DMS 273 treated with DMSO at 0.1 percent for 48 hours (cell line): ENCODE measurements at regions not wholly inside any gene's neighbourhood (a gene's known extent, or its start where the extent isn't known, plus 50 kb on each side); places are given as distances from the start of the nearest gene placed in this dataset.

Source experiments
- DNase-seq: peaks from one replicate; lab custom pipeline; 2025; lab: John Stamatoyannopoulos, UW

DNA sequence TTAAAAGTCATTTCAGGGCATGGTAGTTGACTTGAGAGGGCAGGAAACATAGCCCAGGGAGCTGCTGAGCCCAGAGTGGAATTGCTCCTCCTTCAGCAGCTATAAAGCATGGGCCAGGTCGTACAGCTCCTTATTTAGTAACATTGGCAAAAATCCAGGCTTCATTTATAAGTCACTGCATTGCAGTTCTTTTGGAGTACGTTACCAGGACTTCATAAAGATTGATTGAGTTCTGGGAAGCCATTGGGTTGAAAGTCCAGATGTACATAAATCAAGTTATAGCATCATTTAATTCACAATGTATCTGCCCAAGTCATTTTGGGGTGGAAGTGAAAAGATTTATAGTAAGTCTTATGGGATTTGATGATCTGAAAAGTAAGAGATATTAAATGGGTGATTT lies 53.0 kb upstream of the ANKEF1 start:
- DNase-seq, result peak; percentile 14

DNA sequence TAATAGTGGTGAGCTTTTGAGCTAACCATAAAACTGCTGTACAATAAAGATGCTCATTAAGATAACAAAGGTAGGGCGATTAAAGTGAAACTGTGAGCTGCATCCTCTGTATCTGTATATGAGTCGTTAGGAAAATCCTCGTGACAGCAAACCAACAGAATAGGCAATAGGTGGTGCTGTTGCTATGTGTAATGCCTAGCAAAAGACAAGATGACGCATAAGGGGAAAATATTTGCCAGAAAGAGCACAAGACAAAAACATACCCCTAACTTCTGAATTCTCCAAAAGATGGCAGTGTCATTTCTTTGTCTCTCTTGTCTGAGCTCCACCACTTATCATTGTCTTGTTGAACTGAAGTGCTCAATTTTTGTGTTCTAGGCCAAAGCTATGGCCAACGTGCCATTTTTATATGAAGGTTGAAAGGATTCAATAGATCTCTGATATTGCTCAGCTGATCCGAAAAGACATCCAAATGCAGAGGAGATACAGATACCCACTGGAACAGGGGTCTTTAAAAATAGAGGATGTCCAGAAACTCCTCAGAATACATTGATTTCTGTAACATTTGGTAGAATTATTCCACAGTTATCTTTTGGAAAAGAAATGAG lies 56.3 kb upstream of the ANKEF1 start:
- peak; percentile 71 for DNase-seq

DNA sequence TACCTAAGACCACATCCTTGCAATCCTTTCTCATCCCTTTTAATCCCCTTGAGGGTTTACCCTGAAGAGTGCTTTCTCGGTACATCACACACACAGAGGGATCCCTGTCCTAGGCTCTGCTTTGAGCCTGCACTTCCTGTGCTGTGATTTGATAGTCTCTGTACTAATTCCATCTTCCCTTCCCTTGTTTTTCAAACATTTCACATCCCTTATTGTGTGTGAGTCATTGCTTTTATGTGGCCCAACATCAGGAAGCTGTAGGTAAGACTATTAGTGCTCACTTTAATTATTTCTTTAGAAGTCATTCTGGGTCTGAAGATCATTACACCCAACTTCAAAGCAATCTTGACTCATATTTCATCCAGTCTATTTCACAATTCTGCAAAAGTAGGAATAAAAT lies 57.2 kb upstream of the ANKEF1 start:
- no peak for DNase-seq

DNA sequence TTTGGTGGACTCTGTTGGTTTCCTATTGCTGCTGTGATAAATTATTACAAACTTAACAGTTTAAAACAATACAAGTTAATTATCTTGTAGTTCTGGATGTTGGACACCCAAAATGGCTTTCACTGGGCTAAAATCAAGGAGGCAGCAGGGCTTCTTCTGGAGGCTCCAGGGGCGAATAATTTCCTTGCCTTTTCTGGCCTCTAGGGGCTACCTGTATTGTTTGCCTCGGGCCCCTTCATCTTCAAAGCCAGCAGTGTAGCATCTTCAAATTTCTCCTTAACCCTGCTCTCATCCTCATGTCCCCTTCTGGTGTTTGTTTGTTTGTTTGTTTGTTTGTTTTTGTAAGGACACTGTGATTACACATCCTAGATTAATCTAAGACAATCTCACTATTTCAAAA lies 60.5 kb upstream of the ANKEF1 start:
- no peak for DNase-seq

DNA sequence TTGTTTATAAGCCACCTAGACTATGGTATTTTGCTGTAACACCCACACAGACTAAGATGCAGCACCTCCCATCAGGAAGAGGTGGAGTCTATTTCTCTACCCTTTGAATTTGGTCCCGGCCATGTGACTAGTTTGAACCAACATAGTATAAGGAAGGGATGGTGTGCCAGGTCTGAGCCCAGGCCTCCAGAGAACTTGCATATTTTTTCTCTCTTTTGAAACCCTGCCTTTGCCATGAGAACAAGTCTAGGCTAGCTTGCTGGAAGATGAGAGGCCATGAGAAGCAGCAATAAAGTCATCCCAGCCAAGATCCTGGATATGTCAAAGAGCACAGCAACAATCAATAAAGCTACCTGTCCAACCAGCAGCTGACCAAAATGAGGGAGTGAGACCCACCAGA lies 63.0 kb upstream of the ANKEF1 start:
- DNase-seq, result no peak

DNA sequence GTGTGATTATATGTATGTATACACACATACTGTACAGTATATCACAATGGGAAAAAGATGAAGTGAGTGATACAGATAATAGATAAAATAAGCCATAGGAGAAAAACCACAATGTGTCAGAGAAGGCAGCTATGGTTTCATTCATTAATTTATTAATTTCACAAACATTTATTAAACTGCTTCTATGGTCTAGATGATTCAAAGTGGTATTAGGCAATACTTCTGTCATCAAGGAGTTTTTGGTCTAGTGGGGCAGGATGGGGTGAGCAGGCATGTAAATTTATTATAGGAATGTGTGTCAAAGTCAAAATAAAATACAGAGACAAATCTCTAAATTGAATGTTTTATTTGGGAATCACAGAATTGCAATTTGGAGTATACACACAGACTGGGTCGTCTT lies 65.2 kb upstream of the ANKEF1 start:
- no peak for DNase-seq

DNA sequence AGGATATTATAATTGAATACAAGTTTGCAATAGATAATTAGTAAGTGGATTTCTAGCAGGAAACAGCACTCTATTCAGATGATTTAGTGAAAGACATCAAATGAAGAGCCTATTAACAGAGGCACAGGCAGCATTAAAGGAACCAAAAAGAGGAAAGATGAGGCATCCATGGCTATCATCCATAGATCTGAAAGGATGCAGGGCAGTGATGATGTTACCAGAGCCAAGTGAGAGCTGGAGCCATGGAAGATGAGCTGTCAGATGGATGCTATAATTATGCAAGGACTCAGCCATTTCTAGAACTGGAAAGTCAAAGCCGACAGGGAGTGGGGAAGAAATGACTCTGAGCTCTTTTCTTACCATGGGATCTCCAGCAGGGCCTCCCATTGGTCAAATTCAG lies 66.8 kb upstream of the ANKEF1 start:
- no peak for DNase-seq

- DNase-seq, result no peak
Measured at GRCh38 chr20:9966966-9967365, 67.8 kb upstream of the ANKEF1 start.

GRCh38 chr20:9963029-9963428 lies 71.8 kb upstream of the ANKEF1 start:
- DNase-seq, result no peak

DNA sequence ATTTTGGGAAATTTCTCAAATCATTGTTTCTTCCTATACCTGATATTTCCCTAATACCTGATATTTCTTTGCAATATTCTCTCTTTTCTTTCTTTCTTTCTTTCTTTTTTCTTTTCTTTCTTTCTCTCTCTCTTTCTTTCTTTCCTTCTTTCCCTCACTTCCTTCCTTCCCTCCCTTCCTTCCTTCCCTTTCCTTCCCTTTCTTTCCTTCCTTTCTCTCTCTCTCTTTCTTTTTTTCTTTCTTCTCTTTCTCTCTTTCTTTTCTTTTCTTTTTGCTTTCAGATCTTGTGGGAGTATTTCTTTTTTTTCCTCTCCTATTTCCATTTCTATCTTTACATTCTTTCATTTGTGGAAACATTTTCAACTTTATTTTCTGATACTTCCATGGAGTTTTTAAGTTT lies 76.1 kb upstream of the ANKEF1 start:
- no peak for DNase-seq

GRCh38 chr20:9955646-9956045 lies 79.1 kb upstream of the ANKEF1 start:
- no peak for DNase-seq

GRCh38 chr20:9949563-9949962 lies 85.2 kb upstream of the ANKEF1 start:
- DNase-seq, result no peak

DNA sequence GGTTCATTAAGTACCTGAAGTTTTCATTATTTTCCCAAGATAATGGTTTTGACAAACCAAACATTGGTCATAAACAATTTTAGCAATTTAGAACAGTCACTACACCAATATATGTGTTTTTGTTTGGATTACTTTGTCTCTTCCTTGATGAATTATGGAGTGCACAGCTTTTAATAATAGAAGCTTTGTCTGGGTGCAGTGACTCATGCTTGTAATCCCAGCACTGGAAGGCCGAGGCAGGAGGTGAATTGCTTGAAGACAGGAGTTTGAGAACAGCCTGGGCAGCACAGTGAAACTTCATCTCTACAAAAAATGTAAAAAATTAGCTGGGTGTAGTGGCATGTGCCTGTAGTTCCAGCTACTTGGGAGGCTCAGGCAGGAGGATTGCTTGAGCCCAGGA lies 89.4 kb upstream of the ANKEF1 start:
- DNase-seq, result no peak

- no peak for DNase-seq
Measured at GRCh38 chr20:9942736-9943135, 92.1 kb upstream of the ANKEF1 start.

GRCh38 chr20:9940329-9940728 lies 94.5 kb upstream of the ANKEF1 start:
- DNase-seq, result no peak

- DNase-seq, result no peak
Measured at GRCh38 chr20:9939231-9939630, 95.6 kb upstream of the ANKEF1 start.

GRCh38 chr20:9935285-9935684 lies 96.4 kb upstream of the PAK5 start:
- no peak for DNase-seq

DNA sequence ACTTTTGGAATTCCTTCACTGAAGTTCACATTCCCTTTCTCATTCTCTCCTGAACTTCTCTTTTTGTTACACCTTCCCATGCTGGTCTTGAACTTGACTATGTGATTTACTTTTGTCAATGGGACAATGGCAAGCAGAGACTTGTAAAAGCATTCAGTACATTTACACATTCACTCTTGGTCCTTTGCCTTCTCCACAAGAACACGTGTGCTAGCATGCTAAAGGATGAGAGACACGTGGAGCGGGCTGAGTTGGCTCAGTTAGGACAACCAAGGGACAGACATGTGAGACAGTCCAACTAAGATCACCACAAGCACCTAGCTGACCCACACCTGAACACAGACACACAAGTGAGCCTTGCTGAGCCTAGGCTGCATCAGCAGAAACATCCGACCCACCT lies 91.3 kb upstream of the PAK5 start:
- no peak for DNase-seq

DNA sequence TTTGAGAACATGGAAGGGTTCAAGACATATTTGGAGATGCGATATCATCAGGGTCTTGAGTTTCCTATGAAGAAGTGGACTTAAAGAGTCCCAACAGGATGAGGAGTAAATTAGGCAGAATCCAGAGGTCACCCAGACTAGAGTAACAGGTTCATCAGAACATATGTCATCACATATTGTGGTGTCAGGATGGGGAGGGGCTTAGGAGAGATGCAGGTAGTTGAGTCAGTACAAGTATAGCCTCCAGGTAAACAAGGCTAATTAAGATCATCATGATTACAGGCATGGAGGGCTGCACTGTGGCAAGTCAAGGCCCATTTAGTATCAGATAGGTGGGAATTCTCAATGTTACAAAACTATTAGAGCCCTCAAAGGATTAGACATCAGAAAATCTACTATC lies 90.1 kb upstream of the PAK5 start:
- DNase-seq, result no peak

GRCh38 chr20:9928281-9928737 lies 89.4 kb upstream of the PAK5 start:
- no peak for DNase-seq

GRCh38 chr20:9927224-9927623 lies 88.3 kb upstream of the PAK5 start:
- DNase-seq, result no peak

DNA sequence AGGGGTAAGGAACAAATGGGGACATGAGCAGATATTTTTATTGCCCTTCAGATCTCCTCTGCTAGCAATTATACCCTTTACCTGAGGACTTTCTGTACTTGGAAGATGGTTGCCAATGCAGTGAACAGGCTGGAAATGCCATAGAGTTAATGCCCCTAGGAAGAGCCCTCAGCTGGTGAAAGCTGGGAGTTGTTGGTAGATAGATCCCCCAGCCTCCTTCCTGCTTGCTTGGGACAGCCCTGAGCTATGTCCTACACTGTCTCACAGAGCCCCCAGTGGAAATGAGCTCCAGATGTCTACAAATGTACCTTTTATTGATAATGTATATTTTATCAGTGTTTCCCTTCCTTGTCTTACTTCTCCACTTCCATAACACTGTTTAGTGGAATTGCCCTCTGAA lies 87.6 kb upstream of the PAK5 start:
- DNase-seq, result no peak

DNA sequence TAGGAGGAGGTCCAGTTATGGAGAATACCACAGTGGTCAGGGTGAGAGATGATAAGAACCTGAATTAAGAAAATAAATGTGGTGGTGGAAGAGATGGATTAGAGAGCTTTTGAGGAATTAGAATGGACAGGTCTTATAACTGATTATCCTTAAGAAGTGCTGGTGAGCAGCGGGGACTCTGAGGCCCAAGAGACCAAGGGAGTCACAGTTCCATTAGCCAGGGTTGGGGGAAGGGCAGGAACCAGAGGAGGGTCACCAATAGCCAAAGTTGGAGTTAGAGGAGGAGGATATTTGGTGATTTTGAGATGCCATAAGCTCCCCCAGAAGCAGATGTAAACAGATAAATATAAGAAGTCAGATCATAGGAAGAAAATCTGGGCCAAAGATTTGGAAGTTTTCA lies 87.1 kb upstream of the PAK5 start:
- no peak for DNase-seq

DNA sequence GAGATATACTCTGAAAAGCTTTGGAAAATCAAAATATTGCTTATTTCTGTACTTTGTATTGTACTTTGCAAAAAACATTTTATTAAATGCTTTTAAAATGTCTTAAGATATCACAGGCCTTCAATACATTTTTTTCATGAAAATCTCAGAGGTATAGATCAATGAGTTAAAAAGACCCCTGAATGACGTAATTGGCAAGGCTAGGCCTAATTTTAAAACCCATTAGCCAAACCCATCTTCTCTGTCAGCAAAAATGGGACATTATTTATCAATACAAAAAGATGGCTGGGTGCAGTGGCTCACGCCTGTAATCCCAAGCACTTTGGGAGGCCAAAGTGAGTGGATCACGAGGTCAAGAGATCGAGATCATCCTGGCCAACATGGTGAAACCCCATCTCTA lies 84.8 kb upstream of the PAK5 start:
- DNase-seq, result no peak

GRCh38 chr20:9920866-9921265 lies 82.0 kb upstream of the PAK5 start:
- no peak for DNase-seq
